ENCODE measurements at regions not wholly inside any gene's neighbourhood (a gene's known extent, or its start where the extent isn't known, plus 50 kb on each side); places are given as distances from the start of the nearest gene placed in this dataset.

GRCh38 chr4:1494416-1495315 lies 88.4 kb upstream of the NKX1-1 start:
- TF ChIP-seq CTCF (IDR thresholded peaks at IDR 0.05) (no peak), EZH2 (IDR thresholded peaks at IDR 0.05; ENCODE audit: borderline replicate concordance, insufficient read depth, low read depth, low read length, poor library complexity, severe bottlenecking) (no peak)
